Vagina (tissue), 2 donors: ENCODE measurements at regions not wholly inside any gene's neighbourhood (a gene's known extent, or its start where the extent isn't known, plus 50 kb on each side); places are given as distances from the start of the nearest gene placed in this dataset.

Experiments
- DNase-seq, 2 donors: peaks; one replicate each; pipeline ENCODE4 v3.0.0-alpha.2; 2017; ENCODE audit errors: extremely low spot score in 2 of 2
- H3K27ac ChIP-seq: fragments of 200-600 bp; sonication (generic); one replicate; pipeline ENCODE4 v1.5.1; 2019
- H3K27me3 ChIP-seq: fragments of 200-600 bp; sonication (generic); one replicate; pipeline ENCODE4 v1.5.1; 2019
- H3K36me3 ChIP-seq, 2 donors: fragments of 200-600 bp; sonication (generic); one replicate each; pipeline ENCODE4 v1.5.1; 2017 to 2019
- H3K4me1 ChIP-seq: fragments of 200-600 bp; sonication (generic); one replicate; pipeline ENCODE4 v1.5.1; 2019
- H3K4me3 ChIP-seq, 2 donors: fragments of 200-600 bp; sonication (generic); 1 replicate in 1 of 2; 2 replicates in 1 of 2; pipeline ENCODE4 v1.5.1; 2016 to 2019
- H3K9me3 ChIP-seq: fragments of 200-600 bp; sonication (generic); one replicate; pipeline ENCODE4 v1.5.1; 2019
- POLR2A ChIP-seq, 2 donors: fragments of 450-650 bp; IDR thresholded peaks; one replicate each; pipeline ENCODE4 v1.6.1; 2017; ENCODE audit warnings: antibody characterized with exemption in 2 of 2, mild to moderate bottlenecking in 2 of 2, moderate library complexity in 2 of 2
- POLR2AphosphoS5 ChIP-seq, 2 donors: sonication (generic); formaldehyde crosslinking; IDR thresholded peaks; one replicate each; pipeline ENCODE4 v1.9.0; 2017; ENCODE audit warnings: antibody characterized with exemption in 2 of 2, mild to moderate bottlenecking in 2 of 2, low read depth in 1 of 2; ENCODE audit not compliant: insufficient read depth in 1 of 2
- intact Hi-C: fragments of 100-400 bp; cut with DNase I; formaldehyde crosslinking; loops from one replicate; pipeline ENCODE4 v1.15.1; 2023
- TF ChIP-seq, protein P1 (sequence below), 3 experiments: fragments of 450-650 bp in 2 of 3; fragments of 200-600 bp in 1 of 3; sonication (generic) in 1 of 3; IDR thresholded peaks; one replicate each; pipeline ENCODE4 v1.5.1; 2017 to 2019; ENCODE audit warnings: antibody characterized with exemption in 3 of 3, mild to moderate bottlenecking in 2 of 3, moderate library complexity in 2 of 3

GRCh38 chr5:176728831-176729251, 81.5 kb upstream of the UNC5A start:
- Histone ChIP-seq H3K9me3 (no peaks in the 10 kb centered on the region), H3K4me1 (no peaks in the 10 kb centered on the region), H3K36me3 (no peaks in the 10 kb centered on the region), H3K4me3 (no peak overlapping the region), H3K27ac (no peak overlapping the region), H3K27me3 (peaks cover 3% of the 10 kb centered on the region)
- no peak for DNase-seq
- TF ChIP-seq, protein P1, sequence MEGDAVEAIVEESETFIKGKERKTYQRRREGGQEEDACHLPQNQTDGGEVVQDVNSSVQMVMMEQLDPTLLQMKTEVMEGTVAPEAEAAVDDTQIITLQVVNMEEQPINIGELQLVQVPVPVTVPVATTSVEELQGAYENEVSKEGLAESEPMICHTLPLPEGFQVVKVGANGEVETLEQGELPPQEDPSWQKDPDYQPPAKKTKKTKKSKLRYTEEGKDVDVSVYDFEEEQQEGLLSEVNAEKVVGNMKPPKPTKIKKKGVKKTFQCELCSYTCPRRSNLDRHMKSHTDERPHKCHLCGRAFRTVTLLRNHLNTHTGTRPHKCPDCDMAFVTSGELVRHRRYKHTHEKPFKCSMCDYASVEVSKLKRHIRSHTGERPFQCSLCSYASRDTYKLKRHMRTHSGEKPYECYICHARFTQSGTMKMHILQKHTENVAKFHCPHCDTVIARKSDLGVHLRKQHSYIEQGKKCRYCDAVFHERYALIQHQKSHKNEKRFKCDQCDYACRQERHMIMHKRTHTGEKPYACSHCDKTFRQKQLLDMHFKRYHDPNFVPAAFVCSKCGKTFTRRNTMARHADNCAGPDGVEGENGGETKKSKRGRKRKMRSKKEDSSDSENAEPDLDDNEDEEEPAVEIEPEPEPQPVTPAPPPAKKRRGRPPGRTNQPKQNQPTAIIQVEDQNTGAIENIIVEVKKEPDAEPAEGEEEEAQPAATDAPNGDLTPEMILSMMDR (IDR thresholded peaks at IDR 0.05) = no peak
- TF ChIP-seq POLR2AphosphoS5 (IDR thresholded peaks at IDR 0.05; ENCODE audit: insufficient read depth in 1 of 2, low read depth in 1 of 2) (no peak), POLR2A (IDR thresholded peaks at IDR 0.05) (no peak)
- intact Hi-C loops = no loop called here

- H3K27ac ChIP-seq = no peak overlapping the region
- no peak for DNase-seq
- intact Hi-C loops = no loop called here
- no peak overlapping the region for H3K4me3 ChIP-seq
- peaks cover 3% of the 10 kb centered on the region for H3K27me3 ChIP-seq
- no peak for TF ChIP-seq POLR2A (IDR thresholded peaks at IDR 0.05)
- TF ChIP-seq, protein P1 (IDR thresholded peaks at IDR 0.05) = no peak
- no peak for TF ChIP-seq POLR2AphosphoS5 (IDR thresholded peaks at IDR 0.05; ENCODE audit: insufficient read depth in 1 of 2, low read depth in 1 of 2)
- H3K9me3 ChIP-seq = no peaks in the 10 kb centered on the region
- H3K4me1 ChIP-seq = no peaks in the 10 kb centered on the region
- H3K36me3 ChIP-seq = no peaks in the 10 kb centered on the region
Observed at GRCh38 chr5:176730815-176731475, 79.4 kb upstream of the UNC5A start.

DNA sequence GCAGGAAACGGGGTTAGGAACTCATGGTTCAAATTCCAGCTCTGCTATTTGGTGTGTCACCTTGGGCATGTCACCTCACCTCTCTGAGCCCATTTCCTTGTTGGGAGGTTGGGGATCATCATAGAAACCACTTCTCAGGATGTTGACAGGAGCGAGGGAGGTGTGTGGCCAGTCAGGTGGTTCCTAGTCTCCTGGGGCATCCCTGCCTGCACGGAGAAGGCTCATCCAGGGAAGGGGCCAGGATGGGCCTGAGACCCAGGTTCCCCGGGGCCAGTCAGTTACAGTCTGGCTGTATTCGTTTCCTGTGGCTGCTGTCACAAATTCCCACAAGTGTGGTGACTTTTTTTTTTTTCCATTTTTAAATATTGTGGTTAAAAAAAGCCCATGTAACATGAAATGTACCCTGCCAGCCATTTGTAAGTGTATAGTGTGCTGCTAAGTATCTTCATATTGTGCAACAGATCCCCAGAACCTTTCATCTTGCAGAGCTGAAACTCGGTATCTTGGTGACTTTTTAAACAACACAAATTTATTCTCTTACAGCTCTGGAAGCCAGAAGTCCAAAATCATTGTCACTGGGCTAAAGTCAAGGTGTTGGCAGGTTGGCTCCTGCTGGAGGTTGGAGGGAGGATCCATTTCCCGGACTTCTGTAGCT, 78.7 kb upstream of the UNC5A start:
- no peak overlapping the region for H3K4me3 ChIP-seq
- DNase-seq = no peak
- H3K4me1 ChIP-seq = no peaks in the 10 kb centered on the region
- H3K27ac ChIP-seq = no peak overlapping the region
- H3K36me3 ChIP-seq = no peaks in the 10 kb centered on the region
- TF ChIP-seq POLR2A (IDR thresholded peaks at IDR 0.05) = no peak
- TF ChIP-seq, protein P1 (IDR thresholded peaks at IDR 0.05) = no peak
- TF ChIP-seq POLR2AphosphoS5 (IDR thresholded peaks at IDR 0.05; ENCODE audit: insufficient read depth in 1 of 2, low read depth in 1 of 2) = no peak
- H3K9me3 ChIP-seq = no peaks in the 10 kb centered on the region
- H3K27me3 ChIP-seq = no peaks in the 10 kb centered on the region
- intact Hi-C loops = no loop called here

DNA sequence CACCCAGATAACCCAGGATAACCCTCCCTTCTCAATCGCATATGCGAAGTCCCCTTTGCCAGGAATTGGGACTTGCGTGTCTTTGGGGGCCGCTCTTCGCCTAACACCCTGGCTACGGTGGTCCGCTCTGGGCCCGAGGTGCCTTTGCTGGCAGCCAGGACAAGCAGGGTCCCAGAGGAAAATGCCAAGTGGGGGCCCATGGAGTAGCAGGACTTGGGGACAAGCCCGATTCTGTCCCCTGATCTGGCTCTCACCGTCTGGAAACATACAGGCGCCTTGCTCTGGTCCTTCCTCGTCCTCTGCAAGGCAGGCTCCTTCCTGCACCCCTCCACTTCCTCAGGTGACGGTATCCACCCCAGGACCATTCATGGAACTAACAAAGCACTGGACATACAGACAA, 78.1 kb upstream of the UNC5A start:
- no peak for DNase-seq
- no peak overlapping the region for H3K4me3 ChIP-seq
- no peaks in the 10 kb centered on the region for H3K9me3 ChIP-seq
- H3K27ac ChIP-seq = no peak overlapping the region
- no peaks in the 10 kb centered on the region for H3K36me3 ChIP-seq
- TF ChIP-seq POLR2A (IDR thresholded peaks at IDR 0.05) (no peak), POLR2AphosphoS5 (IDR thresholded peaks at IDR 0.05; ENCODE audit: insufficient read depth in 1 of 2, low read depth in 1 of 2) (no peak)
- TF ChIP-seq, protein P1 (IDR thresholded peaks at IDR 0.05) = no peak
- H3K27me3 ChIP-seq = no peaks in the 10 kb centered on the region
- H3K4me1 ChIP-seq = no peaks in the 10 kb centered on the region
- intact Hi-C loops = no loop called here
